RWPE1 (cell line): ENCODE measurements at regions not wholly inside any gene's neighbourhood (a gene's known extent, or its start where the extent isn't known, plus 50 kb on each side); places are given as distances from the start of the nearest gene placed in this dataset.

Experiments used
- CTCF ChIA-PET: fragments of 350-600 bp; sonication (Branson Sonifier 250); formaldehyde crosslinking; extraction: SDS; loops from one replicate; lab custom pipeline; 2021; lab: Yijun Ruan, JAX
- POLR2A ChIA-PET: fragments of 400-600 bp; formaldehyde crosslinking; extraction: SDS; loops from one replicate; lab custom pipeline; 2020; ENCODE audit warnings: antibody characterized with exemption; ENCODE audit not compliant: low non-redundant PET; lab: Yijun Ruan, JAX
- DNase-seq: peaks from one replicate; pipeline ENCODE4 v3.0.0; 2012; ENCODE audit warnings: low spot score
- H3K27ac ChIP-seq: fragments of 450-650 bp; 2 replicates; pipeline ENCODE4 v1.5.1; 2017
- TF ChIP-seq, protein P1 (sequence below): fragments of 450-650 bp; conservative IDR thresholded peaks from 2 replicates; pipeline ENCODE4 v1.5.1; 2017; ENCODE audit warnings: low read depth, mild to moderate bottlenecking

- ChIA-PET POLR2A (interaction anchor here (0.7 kb wide), 1 partner anchor 17 kb away, joined by 3 read pairs; no protein-coding TSS in a partner anchor), CTCF (no interaction called here)
- H3K27ac ChIP-seq: no peak overlapping the region
- DNase-seq: no peak
- TF ChIP-seq, protein P1, sequence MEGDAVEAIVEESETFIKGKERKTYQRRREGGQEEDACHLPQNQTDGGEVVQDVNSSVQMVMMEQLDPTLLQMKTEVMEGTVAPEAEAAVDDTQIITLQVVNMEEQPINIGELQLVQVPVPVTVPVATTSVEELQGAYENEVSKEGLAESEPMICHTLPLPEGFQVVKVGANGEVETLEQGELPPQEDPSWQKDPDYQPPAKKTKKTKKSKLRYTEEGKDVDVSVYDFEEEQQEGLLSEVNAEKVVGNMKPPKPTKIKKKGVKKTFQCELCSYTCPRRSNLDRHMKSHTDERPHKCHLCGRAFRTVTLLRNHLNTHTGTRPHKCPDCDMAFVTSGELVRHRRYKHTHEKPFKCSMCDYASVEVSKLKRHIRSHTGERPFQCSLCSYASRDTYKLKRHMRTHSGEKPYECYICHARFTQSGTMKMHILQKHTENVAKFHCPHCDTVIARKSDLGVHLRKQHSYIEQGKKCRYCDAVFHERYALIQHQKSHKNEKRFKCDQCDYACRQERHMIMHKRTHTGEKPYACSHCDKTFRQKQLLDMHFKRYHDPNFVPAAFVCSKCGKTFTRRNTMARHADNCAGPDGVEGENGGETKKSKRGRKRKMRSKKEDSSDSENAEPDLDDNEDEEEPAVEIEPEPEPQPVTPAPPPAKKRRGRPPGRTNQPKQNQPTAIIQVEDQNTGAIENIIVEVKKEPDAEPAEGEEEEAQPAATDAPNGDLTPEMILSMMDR: no peak
These were observed 106.1 kb upstream of the JAG1 start for GRCh38 chr20:10779911-10780310.

DNA sequence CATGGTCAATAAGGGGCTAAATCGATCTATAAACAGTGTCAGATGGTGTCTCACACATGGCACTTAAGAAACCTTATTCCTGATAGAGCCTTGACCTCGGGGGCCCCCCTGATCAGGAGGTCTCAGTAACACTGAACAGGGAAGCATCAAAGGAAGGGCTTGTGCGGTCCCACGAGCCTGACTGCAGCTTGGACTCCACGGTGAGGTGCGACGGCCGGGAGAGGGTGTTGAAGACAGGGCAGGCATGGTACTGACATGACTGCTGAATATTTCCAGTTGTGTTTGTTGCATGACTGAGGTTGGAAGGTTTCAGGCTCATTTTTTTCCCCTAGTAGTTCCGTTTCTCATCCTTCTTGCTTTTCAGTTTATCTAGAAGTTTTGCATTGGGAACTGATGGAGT is 107.1 kb upstream of the JAG1 start:
- no peak for DNase-seq
- POLR2A ChIA-PET: no interaction called here
- H3K27ac ChIP-seq: no peak overlapping the region
- CTCF ChIA-PET: interaction anchor here (0.7 to 0.8 kb wide), 2 partner anchors 141 to 464 kb away, joined by 3 read pairs; no protein-coding TSS in a partner anchor
- TF ChIP-seq, protein P1: no peak

GRCh38 chr20:10781526-10781925 is 107.7 kb upstream of the JAG1 start:
- CTCF ChIA-PET: interaction anchor here (0.7 to 0.8 kb wide), 2 partner anchors 140 to 464 kb away, joined by 3 read pairs; no protein-coding TSS in a partner anchor
- no peak for DNase-seq
- POLR2A ChIA-PET: no interaction called here
- H3K27ac ChIP-seq: no peak overlapping the region
- TF ChIP-seq, protein P1: no peak

DNA sequence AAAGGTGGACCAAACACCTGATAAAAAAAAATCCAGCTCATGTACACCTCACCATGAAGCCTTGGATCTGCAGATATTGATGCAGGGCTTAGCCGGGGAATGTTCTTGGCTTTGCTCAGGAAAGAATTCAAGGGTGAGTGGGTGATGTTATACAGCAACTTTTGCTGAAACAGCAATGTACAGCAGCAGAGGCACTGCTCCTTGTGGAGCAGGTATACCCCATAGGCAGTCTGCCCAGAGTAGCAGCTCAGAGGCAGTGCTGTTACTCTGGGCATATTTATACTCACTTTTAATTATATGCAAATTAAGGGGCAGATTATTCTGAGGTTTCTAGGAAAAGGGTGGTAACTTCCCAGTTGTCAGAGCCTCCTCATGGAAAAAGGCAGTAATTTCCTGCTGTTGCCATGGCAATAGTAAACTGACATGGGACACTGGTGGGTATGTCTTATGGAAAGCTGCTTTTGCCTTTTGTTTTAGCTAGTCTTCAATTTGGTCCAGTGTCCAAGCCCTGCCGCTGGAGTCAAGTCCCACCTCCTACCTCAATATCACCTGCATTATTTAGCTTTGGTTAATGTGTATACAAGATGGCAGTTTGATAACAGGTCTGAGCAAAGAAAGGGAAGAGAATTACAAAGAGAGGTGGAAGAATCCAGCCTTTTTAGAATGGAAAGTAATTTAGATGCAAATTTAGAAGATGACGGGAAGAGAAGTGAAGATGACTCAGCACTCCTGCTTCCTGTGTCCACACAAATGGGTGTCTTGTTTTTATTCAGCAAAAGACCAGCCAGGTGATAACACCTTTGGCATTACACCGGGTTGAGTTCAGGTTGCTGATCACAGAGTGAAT is 110.1 kb upstream of the JAG1 start:
- no peak for DNase-seq
- CTCF ChIA-PET: interaction anchor here (0.6 to 1.2 kb wide), 3 partner anchors 20 to 421 kb away, joined by 4 to 7 read pairs (median 4); no protein-coding TSS in a partner anchor
- no peak overlapping the region for H3K27ac ChIP-seq
- POLR2A ChIA-PET: no interaction called here
- TF ChIP-seq, protein P1: no peak

DNA sequence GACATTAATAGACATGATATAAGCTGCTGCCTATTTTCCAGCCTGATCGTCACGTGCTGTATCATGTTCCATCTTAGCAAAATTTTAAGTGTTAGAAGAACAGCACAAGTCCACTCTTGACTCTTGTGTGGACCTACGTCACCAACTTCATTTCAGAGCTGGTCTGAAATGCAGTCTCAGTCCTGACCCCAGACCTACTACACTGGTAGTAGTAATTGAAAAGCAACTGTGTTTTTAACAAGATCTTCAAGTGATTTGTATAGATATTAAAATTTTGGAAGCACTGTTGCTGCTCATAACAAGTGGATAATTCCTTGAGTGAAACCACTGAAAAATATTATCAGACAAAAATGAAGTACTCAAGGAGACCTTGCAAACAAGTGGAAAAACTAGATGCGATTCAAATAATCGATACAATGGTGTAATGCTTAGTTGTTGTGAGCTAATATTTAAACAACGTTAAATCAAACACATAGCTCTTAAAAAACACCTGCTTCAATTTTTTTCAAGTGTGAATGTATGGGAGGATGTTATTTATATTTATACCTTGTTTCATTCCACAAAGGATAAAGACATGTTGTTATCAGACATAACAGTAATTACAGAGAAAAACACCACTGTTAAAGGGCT is 110.9 kb upstream of the JAG1 start:
- CTCF ChIA-PET: interaction anchor here (0.6 kb wide), 2 partner anchors 22 to 65 kb away, joined by 3 to 4 read pairs; no protein-coding TSS in a partner anchor
- H3K27ac ChIP-seq: no peak overlapping the region
- POLR2A ChIA-PET: no interaction called here
- no peak for DNase-seq
- TF ChIP-seq, protein P1: no peak

- TF ChIP-seq, protein P1: no peak
- POLR2A ChIA-PET: no interaction called here
- CTCF ChIA-PET: no interaction called here
- DNase-seq: no peak
- no peak overlapping the region for H3K27ac ChIP-seq
These were observed 112.9 kb upstream of the JAG1 start for GRCh38 chr20:10786678-10787077.
